ENCODE measurements at regions not wholly inside any gene's neighbourhood (a gene's known extent, or its start where the extent isn't known, plus 50 kb on each side); places are given as distances from the start of the nearest gene placed in this dataset.

DNA sequence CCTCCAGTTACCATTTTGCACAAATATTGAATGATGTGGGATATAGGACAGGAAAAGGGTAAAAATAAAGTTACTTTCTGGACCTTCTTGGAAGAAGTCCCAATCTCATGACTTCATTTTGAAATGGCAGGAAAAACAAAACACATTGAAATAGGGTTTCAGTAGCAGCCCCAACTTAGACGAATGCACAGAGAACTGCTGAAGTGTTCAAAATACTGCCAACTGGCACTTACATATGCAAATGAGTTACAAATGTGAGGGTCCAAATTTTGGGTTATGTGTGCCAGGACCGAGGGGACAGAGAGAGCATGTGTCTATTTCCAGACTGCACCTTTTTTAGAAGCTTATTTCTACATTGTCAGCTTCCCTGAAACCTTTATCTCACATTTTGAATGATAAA is 112.9 kb upstream of the CCDC68 start:
- no peak for TF ChIP-seq YY1 (IDR thresholded peaks at IDR 0.05; ENCODE audit: low read depth)
- no peak for TF ChIP-seq CEBPB (IDR thresholded peaks at IDR 0.05)
